Glomerular visceral epithelial cell (primary cell): ENCODE measurements at regions not wholly inside any gene's neighbourhood (a gene's known extent, or its start where the extent isn't known, plus 50 kb on each side); places are given as distances from the start of the nearest gene placed in this dataset.
A peak's percentile ranks its signal among the peaks of the same experiment; 100 is the strongest.
"Not testable (repeated sequence)": the region's sequence is repeated elsewhere in the genome, so short reads cannot be mapped to it uniquely, and the experiment has no call there.

ENCODE experiments used
- DNase-seq: peaks from one replicate; pipeline ENCODE4 v3.0.0-alpha.2; 2016; ENCODE audit errors: extremely low spot score

GRCh38 chr21:41567901-41568510, 60.0 kb upstream of the TMPRSS2 start:
- no peak for DNase-seq

- not testable (repeated sequence) for DNase-seq
These were observed 59.3 kb upstream of the TMPRSS2 start for GRCh38 chr21:41567237-41567636.

- DNase-seq, result no peak
These were observed 58.6 kb upstream of the TMPRSS2 start for GRCh38 chr21:41566500-41567014.

GRCh38 chr21:41565550-41565949, 57.6 kb upstream of the TMPRSS2 start:
- no peak for DNase-seq

- peak; percentile 13 for DNase-seq
These were observed 56.9 kb upstream of the TMPRSS2 start for GRCh38 chr21:41564871-41565274.

- peak; percentile 96 for DNase-seq
These were observed 54.4 kb upstream of the TMPRSS2 start for GRCh38 chr21:41562101-41563000.

- no peak for DNase-seq
These were observed 53.7 kb upstream of the TMPRSS2 start for GRCh38 chr21:41561701-41562100.

- no peak for DNase-seq
These were observed 52.8 kb upstream of the TMPRSS2 start for GRCh38 chr21:41560661-41561158.

- DNase-seq, result peak; percentile 76
These were observed 52.0 kb upstream of the TMPRSS2 start for GRCh38 chr21:41559658-41560631.

- no peak for DNase-seq
These were observed 50.9 kb upstream of the TMPRSS2 start for GRCh38 chr21:41558842-41559241.

- no peak for DNase-seq
These were observed 49.9 kb upstream of the TMPRSS2 start for GRCh38 chr21:41557884-41558283.
